ENCODE measurements at regions not wholly inside any gene's neighbourhood (a gene's known extent, or its start where the extent isn't known, plus 50 kb on each side); places are given as distances from the start of the nearest gene placed in this dataset.

- TF ChIP-seq CTCF (IDR thresholded peaks at IDR 0.05; ENCODE audit: borderline replicate concordance, extremely low read depth, low read length, poor library complexity, severe bottlenecking) (no peak), EZH2 (IDR thresholded peaks at IDR 0.05; ENCODE audit: borderline replicate concordance, low read depth, low read length, severe bottlenecking) (no peak)
Observed at GRCh38 chr4:131499141-131499873, 1649.8 kb upstream of the PCDH10 start.

Data from DND-41 (cell line).